ENCODE measurements at regions not wholly inside any gene's neighbourhood (a gene's known extent, or its start where the extent isn't known, plus 50 kb on each side); places are given as distances from the start of the nearest gene placed in this dataset.

- intact Hi-C loops (cut with DNase I): no loop called here
- Histone ChIP-seq H3K4me1 (no peaks in the 10 kb centered on the region), H3K9me3 (no peaks in the 10 kb centered on the region), H3K36me3 (no peaks in the 10 kb centered on the region), H3K27ac (no peak overlapping the region), H3K4me3 (no peak overlapping the region), H3K27me3 (no peaks in the 10 kb centered on the region)
- DNase-seq: no peak
- WGBS, 2 donors: 56 to 63% methylated on average over 4 of the region's 4 CpGs
- TF ChIP-seq POLR2A (IDR thresholded peaks at IDR 0.05): no peak
- no peak for TF ChIP-seq POLR2AphosphoS5 (IDR thresholded peaks at IDR 0.05)
- no peak for TF ChIP-seq CTCF (IDR thresholded peaks at IDR 0.05)
- no peak for TF ChIP-seq EP300 (IDR thresholded peaks at IDR 0.05)
These were observed 582.5 kb upstream of the MGAT4C start for GRCh38 chr12:86838711-86839110.

- WGBS, 2 donors: 50 to 68% methylated on average over 1 of the region's 1 CpG
- no peak for DNase-seq
- Histone ChIP-seq H3K4me3 (no peak overlapping the region), H3K36me3 (no peaks in the 10 kb centered on the region), H3K27me3 (no peaks in the 10 kb centered on the region), H3K4me1 (no peaks in the 10 kb centered on the region), H3K9me3 (no peaks in the 10 kb centered on the region), H3K27ac (no peak overlapping the region)
- TF ChIP-seq CTCF (IDR thresholded peaks at IDR 0.05): no peak
- intact Hi-C loops (cut with DNase I): no loop called here
These were observed 582.1 kb upstream of the MGAT4C start for GRCh38 chr12:86838260-86838659.

- Histone ChIP-seq H3K27me3 (no peaks in the 10 kb centered on the region), H3K9me3 (no peaks in the 10 kb centered on the region), H3K4me1 (no peaks in the 10 kb centered on the region), H3K4me3 (no peak overlapping the region), H3K27ac (no peak overlapping the region), H3K36me3 (no peaks in the 10 kb centered on the region)
- no peak for TF ChIP-seq CTCF (IDR thresholded peaks at IDR 0.05)
- no peak for TF ChIP-seq POLR2AphosphoS5 (IDR thresholded peaks at IDR 0.05)
- no peak for TF ChIP-seq POLR2A (IDR thresholded peaks at IDR 0.05)
- TF ChIP-seq EP300 (IDR thresholded peaks at IDR 0.05): no peak
- intact Hi-C loops (cut with DNase I): no loop called here
- DNase-seq: no peak
- 36 to 56% methylated on average over 1 of the region's 1 CpG for WGBS, 2 donors
These were observed 581.1 kb upstream of the MGAT4C start for GRCh38 chr12:86837246-86837645.

- WGBS, 2 donors: 78 to 82% methylated on average over 1 of the region's 1 CpG
These were observed 578.0 kb upstream of the MGAT4C start for GRCh38 chr12:86834217-86834616.

More at GRCh38 chr12:86834217-86834616, 578.0 kb upstream of the MGAT4C start:
- Histone ChIP-seq H3K4me1 (no peaks in the 10 kb centered on the region), H3K27me3 (no peaks in the 10 kb centered on the region), H3K27ac (no peak overlapping the region), H3K36me3 (no peaks in the 10 kb centered on the region), H3K4me3 (no peak overlapping the region), H3K9me3 (no peaks in the 10 kb centered on the region)
- TF ChIP-seq CTCF (IDR thresholded peaks at IDR 0.05) (no peak), EP300 (IDR thresholded peaks at IDR 0.05) (no peak), POLR2AphosphoS5 (IDR thresholded peaks at IDR 0.05) (no peak), POLR2A (IDR thresholded peaks at IDR 0.05) (no peak)
- DNase-seq: no peak
- intact Hi-C loops (cut with DNase I): no loop called here
